GDM1 (cell line): ENCODE measurements at regions not wholly inside any gene's neighbourhood (a gene's known extent, or its start where the extent isn't known, plus 50 kb on each side); places are given as distances from the start of the nearest gene placed in this dataset.
A peak's percentile ranks its signal among the peaks of the same experiment; 100 is the strongest.

Experiments
- DNase-seq: peaks from one replicate; lab custom pipeline; 2025; lab: John Stamatoyannopoulos, UW

GRCh38 chr16:66171578-66171977 lies 194.9 kb upstream of the CDH5 start:
- no peak for DNase-seq

DNA sequence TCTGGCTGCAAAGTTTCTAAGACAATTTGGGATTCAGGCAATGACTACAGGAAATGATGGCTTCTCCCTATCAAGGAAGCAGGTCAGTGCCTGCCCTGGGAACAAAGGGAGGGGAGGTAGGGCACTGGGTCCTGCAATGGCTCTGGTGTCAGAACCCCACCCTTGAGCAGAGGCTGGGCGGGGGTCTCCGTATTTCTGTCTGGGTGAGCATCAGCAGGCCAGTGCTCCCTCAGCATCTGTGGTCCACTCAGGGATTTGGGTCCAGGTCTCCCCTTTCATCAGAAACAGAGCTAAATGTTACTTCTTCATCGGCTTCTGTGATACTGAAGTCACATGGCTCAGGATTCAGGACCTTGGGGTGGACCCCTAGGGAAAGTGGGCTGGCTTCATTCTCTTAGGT lies 195.5 kb upstream of the CDH5 start:
- no peak for DNase-seq

- DNase-seq = no peak
These were observed 196.7 kb upstream of the CDH5 start for GRCh38 chr16:66169817-66170216.

DNA sequence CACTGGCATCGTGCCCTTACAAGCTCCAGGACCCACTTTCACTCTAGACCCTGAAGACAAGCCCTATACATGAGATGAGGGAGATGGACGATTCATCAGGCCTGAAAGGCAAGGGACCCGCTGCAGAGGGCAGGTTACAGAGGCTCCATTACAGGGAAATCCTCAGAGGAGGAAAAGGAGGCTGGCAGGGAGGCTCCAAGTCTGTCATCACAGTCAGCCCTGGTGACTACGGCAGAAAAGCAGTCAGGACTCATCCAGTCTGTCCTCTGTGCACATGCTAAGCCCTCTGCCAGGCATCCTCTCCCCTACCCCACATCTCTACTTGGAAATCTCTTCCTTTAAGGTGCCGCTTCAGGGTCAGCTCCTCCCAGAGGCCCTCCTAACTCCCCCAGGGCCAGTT lies 197.7 kb upstream of the CDH5 start:
- DNase-seq = no peak

- DNase-seq = no peak
These were observed 198.8 kb upstream of the CDH5 start for GRCh38 chr16:66167564-66168291.

DNA sequence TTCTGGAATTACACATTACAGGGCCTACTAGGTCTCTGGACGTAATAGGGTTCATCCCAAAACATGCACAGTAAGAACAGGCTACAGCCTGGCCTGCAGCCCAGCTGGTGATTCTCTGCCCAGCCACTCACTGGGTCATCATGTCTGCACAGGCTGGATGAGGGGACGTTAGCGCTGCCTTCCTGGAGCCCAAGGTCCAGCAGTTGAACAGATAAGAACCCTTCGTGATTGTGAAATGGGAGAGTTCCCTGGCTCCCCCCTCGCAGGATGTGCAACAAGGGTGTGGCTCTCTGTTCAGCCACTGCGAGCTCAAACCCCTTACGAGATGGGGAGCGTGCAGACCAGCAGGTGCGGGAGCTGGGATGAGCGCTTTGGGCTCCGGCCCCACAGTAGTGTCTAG lies 200.0 kb upstream of the CDH5 start:
- no peak for DNase-seq

GRCh38 chr16:66165879-66166278 lies 200.6 kb upstream of the CDH5 start:
- DNase-seq = no peak

GRCh38 chr16:66164581-66165247 lies 201.8 kb upstream of the CDH5 start:
- DNase-seq = no peak

DNA sequence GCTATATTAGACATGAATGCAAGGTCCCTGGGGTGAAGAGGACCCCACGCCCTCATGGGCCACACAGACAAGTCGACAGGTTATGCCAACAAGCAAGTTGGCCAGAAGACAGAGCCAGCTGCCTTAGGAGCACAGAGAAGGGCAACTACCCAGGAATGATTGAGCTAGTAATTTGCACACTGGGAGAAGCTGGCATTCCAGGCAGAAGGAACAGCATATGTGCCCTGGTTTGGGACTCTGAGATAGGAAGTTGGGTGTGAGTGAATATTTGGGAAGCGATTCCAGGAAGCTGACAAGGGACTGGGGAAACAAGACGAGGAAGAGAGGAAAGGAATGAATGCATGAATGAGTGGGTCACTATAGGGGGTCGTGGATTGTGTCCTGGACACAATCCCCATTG lies 203.7 kb upstream of the CDH5 start:
- DNase-seq = no peak

DNA sequence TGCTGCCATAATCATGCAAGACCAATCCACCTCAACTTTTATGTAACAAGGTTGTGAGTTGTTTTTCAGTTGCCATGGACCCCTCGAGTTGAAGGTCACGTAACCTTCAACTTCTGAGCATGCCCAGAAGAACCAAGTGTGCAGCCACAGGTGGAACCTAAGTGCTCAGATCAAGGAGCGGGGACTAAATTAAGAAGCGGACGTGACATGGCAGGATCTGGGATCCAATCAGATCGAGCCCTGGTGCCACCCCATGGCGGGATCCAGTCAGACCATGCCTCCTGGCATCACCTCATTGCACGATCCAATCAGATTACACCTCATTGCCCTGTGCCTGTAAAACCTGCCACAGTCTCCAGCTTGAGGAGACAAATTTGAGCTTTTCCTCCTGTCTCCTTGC lies 204.5 kb upstream of the CDH5 start:
- no peak for DNase-seq

- no peak for DNase-seq
These were observed 205.2 kb upstream of the CDH5 start for GRCh38 chr16:66161269-66161668.

DNA sequence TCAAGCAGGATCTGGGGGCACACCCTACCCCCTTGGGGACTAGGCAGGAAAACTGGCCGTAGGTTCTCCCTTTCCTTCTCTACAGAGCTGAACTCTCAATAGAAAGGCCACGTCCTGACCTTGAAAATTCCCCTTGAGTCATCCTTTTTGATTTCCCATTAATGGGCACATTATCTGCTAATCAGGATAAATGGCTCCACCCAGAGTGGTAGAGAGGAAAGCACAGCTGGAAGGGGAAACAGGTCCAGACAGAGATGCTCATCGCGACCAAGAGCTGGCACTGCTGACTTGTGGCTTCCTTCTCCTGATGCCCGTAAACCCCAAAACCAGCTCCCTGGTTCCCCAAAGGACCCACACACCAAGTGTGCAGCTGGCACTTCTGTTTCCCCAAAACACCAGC lies 206.5 kb upstream of the CDH5 start:
- no peak for DNase-seq

GRCh38 chr16:66156538-66156937 lies 210.0 kb upstream of the CDH5 start:
- DNase-seq = no peak

GRCh38 chr16:66155933-66156332 lies 210.6 kb upstream of the CDH5 start:
- DNase-seq = no peak

DNA sequence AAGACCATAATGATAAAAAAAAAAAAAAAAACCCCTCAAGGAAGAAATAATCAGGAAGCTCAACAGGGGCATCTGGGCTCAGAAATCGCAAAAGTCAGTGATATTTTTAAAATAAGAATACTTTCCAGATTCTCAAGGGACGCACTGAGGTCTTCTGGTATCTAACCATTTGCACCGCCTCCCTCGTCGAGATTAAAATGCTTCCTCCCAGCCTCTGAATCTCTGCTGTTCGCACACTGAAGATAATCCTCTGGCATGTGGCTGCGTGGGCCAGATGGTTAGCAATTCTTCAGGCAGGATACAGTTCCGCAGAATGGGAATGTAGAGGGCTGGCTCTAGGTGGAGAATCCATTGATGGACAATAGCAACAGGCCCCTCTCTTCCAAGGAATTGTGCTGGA lies 211.7 kb upstream of the CDH5 start:
- DNase-seq = no peak

DNA sequence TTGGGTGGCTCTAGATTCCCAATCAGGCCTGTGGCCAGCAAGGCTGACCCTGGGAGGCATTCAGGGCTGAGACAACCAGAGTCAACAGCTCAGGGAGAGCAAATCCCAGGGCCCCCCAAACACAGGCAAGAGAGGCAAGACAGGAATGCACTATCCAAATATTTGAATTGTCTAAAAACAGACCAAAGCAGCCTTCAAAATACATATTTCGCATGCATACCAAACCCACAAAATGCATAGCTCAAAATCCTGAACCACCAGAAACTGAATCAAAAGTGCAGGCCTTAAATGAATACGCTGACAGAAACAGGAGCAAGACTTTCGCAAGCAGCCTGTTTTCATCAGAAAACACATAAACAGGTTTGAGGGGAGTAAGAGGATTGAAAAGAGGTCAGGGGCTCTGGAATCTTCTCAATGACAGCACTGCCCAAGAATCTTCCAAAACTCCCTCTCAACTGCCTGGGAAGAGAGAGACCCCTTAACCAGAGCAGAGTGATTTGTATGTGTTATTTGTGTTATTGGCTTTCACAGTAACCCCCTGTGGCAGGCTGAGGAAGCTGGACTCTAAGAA lies 213.6 kb upstream of the CDH5 start:
- DNase-seq = no peak

- DNase-seq = no peak
These were observed 214.3 kb upstream of the CDH5 start for GRCh38 chr16:66152181-66152580.

- peak; percentile 40 for DNase-seq
These were observed 215.6 kb upstream of the CDH5 start for GRCh38 chr16:66150698-66151482.

- no peak for DNase-seq
These were observed 219.2 kb upstream of the CDH5 start for GRCh38 chr16:66147291-66147690.

GRCh38 chr16:66146798-66147197 lies 219.7 kb upstream of the CDH5 start:
- no peak for DNase-seq

- DNase-seq = no peak
These were observed 221.8 kb upstream of the CDH5 start for GRCh38 chr16:66144641-66145040.

DNA sequence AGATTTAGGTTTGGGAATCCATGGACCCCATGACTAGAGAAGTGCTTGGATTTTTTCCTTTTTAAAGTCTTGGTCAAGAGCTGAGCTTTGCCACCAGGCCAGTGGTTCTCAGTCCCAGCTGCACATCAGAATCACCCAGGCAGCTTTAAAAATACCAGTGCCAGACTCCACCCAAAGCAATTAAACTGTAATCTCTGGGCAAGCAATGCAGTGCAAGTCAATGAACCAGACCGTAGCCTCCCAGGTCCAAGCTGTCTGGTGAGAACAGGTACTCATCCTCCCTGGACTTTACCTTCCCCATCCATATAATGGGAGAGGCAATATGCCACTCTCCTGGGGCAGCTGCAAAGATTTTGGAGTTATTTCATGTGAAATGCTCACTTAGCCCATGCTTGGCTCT lies 223.1 kb upstream of the CDH5 start:
- DNase-seq = no peak

- DNase-seq = no peak
These were observed 224.6 kb upstream of the CDH5 start for GRCh38 chr16:66141885-66142284.
